ENCODE measurements at regions not wholly inside any gene's neighbourhood (a gene's known extent, or its start where the extent isn't known, plus 50 kb on each side); places are given as distances from the start of the nearest gene placed in this dataset.

DNA sequence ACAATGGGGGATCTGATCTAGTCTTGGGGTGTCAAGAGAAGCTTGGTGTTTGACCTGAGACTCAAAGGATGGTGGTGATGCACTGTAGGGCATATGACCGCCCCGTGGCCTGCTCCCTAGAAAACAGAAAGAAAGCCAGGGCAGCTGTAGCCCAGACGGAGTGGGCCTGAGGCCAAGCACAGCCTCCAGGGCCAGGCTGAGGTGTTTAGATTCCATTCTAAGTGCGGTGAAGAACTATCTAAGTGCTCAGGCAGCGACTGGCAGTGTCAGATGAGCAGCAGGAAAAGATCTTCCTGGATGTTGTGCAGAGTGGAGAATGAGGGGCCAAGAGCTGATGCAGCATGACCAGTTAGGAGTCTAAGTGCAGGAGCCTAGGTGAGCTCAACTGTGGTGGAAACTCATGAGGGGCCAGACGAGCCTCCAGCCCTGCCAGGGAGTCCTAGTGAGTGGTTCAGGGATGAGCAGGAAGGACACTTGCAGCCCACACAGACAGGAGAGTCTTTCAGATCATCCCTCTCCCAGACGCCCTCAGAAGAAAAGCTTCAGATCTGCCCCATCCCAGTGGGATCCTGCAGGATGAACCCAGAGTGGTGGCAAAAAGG, 314.2 kb upstream of the CCL2 start:
- CTCF ChIA-PET, result no interaction called here
- intact Hi-C loops (cut with micrococcal nuclease; ENCODE audit: unreplicated experiment), result no loop called here
- no peaks in the 10 kb centered on the region for H3K4me1 Mint-ChIP-seq (ENCODE audit: low read depth, unreplicated experiment)

GRCh38 chr17:33941744-33942143, 313.3 kb upstream of the CCL2 start:
- H3K9me3 Mint-ChIP-seq (ENCODE audit: unreplicated experiment), result no peaks in the 10 kb centered on the region
- H3K4me1 ChIP-seq, result no peaks in the 10 kb centered on the region
- H3K4me1 Mint-ChIP-seq (ENCODE audit: low read depth, unreplicated experiment), result no peaks in the 10 kb centered on the region
- TF ChIP-seq CTCF (IDR thresholded peaks at IDR 0.05; ENCODE audit: insufficient read depth in 1 of 2, low read depth in 1 of 2, low read length in 1 of 2, severe bottlenecking in 1 of 2, unreplicated experiment in 1 of 2), result no peak
- H3K36me3 ChIP-seq (ENCODE audit: control insufficient read depth, insufficient read depth, low read length), result no peaks in the 10 kb centered on the region
- intact Hi-C loops (cut with micrococcal nuclease; ENCODE audit: unreplicated experiment), result no loop called here
- BruUV-seq (replicated peaks), result no TSS peak
- POLR2A ChIA-PET, result no interaction called here
- H3K36me3 Mint-ChIP-seq (ENCODE audit: insufficient read depth, unreplicated experiment), result no peaks in the 10 kb centered on the region
- no peaks in the 10 kb centered on the region for H3K9me3 ChIP-seq
- no peak for DNase-seq
- no peak overlapping the region for H3K27ac Mint-ChIP-seq (ENCODE audit: unreplicated experiment)
- H3K4me3 ChIP-seq (ENCODE audit: low read depth, low read length), result no peak overlapping the region
- peaks cover 24% of the 10 kb centered on the region for H3K27me3 Mint-ChIP-seq (ENCODE audit: insufficient read depth, unreplicated experiment)
- no peaks in the 10 kb centered on the region for H3K27me3 ChIP-seq (replicated peaks; ENCODE audit: control insufficient read depth, insufficient read depth, low read length)
- CTCF ChIA-PET, result no interaction called here
- no peak overlapping the region for H3K4me3 Mint-ChIP-seq (ENCODE audit: unreplicated experiment)

More for the DNA sequence above, 314.2 kb upstream of the CCL2 start:
- Histone ChIP-seq H3K27me3 (replicated peaks; ENCODE audit: control insufficient read depth, insufficient read depth, low read length) (no peaks in the 10 kb centered on the region), H3K4me1 (no peaks in the 10 kb centered on the region), H3K4me3 (ENCODE audit: low read depth, low read length) (no peak overlapping the region), H3K36me3 (ENCODE audit: control insufficient read depth, insufficient read depth, low read length) (no peaks in the 10 kb centered on the region), H3K9me3 (no peaks in the 10 kb centered on the region)
- no peak overlapping the region for H3K27ac Mint-ChIP-seq (ENCODE audit: unreplicated experiment)
- H3K27me3 Mint-ChIP-seq (ENCODE audit: insufficient read depth, unreplicated experiment), result peaks cover 19% of the 10 kb centered on the region
- BruUV-seq (replicated peaks), result no TSS peak
- TF ChIP-seq CTCF (IDR thresholded peaks at IDR 0.05; ENCODE audit: insufficient read depth in 1 of 2, low read depth in 1 of 2, low read length in 1 of 2, severe bottlenecking in 1 of 2, unreplicated experiment in 1 of 2), result no peak
- no peak overlapping the region for H3K4me3 Mint-ChIP-seq (ENCODE audit: unreplicated experiment)
- POLR2A ChIA-PET, result no interaction called here
- H3K36me3 Mint-ChIP-seq (ENCODE audit: insufficient read depth, unreplicated experiment), result no peaks in the 10 kb centered on the region
- no peak for DNase-seq
- H3K9me3 Mint-ChIP-seq (ENCODE audit: unreplicated experiment), result no peaks in the 10 kb centered on the region

DNA sequence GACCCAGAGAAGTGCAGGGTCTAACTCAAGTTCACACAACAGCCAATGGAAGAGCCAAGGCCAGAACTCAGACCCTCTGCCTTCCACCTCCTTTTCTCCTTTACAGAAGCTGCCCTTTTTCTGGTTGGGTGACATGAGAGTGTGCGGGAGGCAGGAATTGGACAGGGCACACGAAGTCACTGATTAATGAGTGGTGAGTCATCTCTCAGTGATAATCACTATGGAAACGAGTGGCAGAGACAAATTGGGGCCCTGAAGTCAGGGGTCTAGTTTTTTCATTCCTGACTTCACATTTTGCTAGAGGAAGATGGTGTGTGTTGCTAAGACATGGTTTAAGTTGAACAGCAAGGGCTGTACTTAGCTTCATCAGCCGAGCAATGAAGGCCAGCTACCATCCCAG, 312.7 kb upstream of the CCL2 start:
- H3K36me3 ChIP-seq (ENCODE audit: control insufficient read depth, insufficient read depth, low read length), result no peaks in the 10 kb centered on the region
- ChIA-PET CTCF (no interaction called here), POLR2A (no interaction called here)
- no peaks in the 10 kb centered on the region for H3K9me3 Mint-ChIP-seq (ENCODE audit: unreplicated experiment)
- H3K9me3 ChIP-seq, result no peaks in the 10 kb centered on the region
- no peaks in the 10 kb centered on the region for H3K4me1 Mint-ChIP-seq (ENCODE audit: low read depth, unreplicated experiment)
- H3K4me3 Mint-ChIP-seq (ENCODE audit: unreplicated experiment), result no peak overlapping the region
- intact Hi-C loops (cut with micrococcal nuclease; ENCODE audit: unreplicated experiment), result no loop called here
- no TSS peak for BruUV-seq (replicated peaks)
- no peak overlapping the region for H3K4me3 ChIP-seq (ENCODE audit: low read depth, low read length)
- H3K27ac Mint-ChIP-seq (ENCODE audit: unreplicated experiment), result no peak overlapping the region
- H3K27me3 Mint-ChIP-seq (ENCODE audit: insufficient read depth, unreplicated experiment), result peaks cover 28% of the 10 kb centered on the region
- H3K36me3 Mint-ChIP-seq (ENCODE audit: insufficient read depth, unreplicated experiment), result no peaks in the 10 kb centered on the region
- H3K27me3 ChIP-seq (replicated peaks; ENCODE audit: control insufficient read depth, insufficient read depth, low read length), result no peaks in the 10 kb centered on the region
- no peak for DNase-seq
- H3K4me1 ChIP-seq, result no peaks in the 10 kb centered on the region
- no peak for TF ChIP-seq CTCF (IDR thresholded peaks at IDR 0.05; ENCODE audit: insufficient read depth in 1 of 2, low read depth in 1 of 2, low read length in 1 of 2, severe bottlenecking in 1 of 2, unreplicated experiment in 1 of 2)
